GM12875 (cell line): ENCODE measurements at regions not wholly inside any gene's neighbourhood (a gene's known extent, or its start where the extent isn't known, plus 50 kb on each side); places are given as distances from the start of the nearest gene placed in this dataset.

ENCODE experiments used
- H3K4me3 ChIP-seq: one replicate; pipeline ENCODE4 v1.5.1; 2011; ENCODE audit warnings: low read depth, low read length, control low read depth
- CTCF ChIP-seq: IDR thresholded peaks from 2 replicates; pipeline ENCODE4 v1.5.1; 2011; ENCODE audit warnings: low read depth, mild to moderate bottlenecking, control low read depth, inconsistent platforms, low read length, moderate library complexity, borderline replicate concordance; ENCODE audit not compliant: insufficient read depth

GRCh38 chr13:91066745-91067144, 280.7 kb upstream of the MIR17HG start:
- TF ChIP-seq CTCF = no peak
- no peak overlapping the region for H3K4me3 ChIP-seq

GRCh38 chr13:91072486-91072885, 275.0 kb upstream of the MIR17HG start:
- H3K4me3 ChIP-seq = no peak overlapping the region
- no peak for TF ChIP-seq CTCF

DNA sequence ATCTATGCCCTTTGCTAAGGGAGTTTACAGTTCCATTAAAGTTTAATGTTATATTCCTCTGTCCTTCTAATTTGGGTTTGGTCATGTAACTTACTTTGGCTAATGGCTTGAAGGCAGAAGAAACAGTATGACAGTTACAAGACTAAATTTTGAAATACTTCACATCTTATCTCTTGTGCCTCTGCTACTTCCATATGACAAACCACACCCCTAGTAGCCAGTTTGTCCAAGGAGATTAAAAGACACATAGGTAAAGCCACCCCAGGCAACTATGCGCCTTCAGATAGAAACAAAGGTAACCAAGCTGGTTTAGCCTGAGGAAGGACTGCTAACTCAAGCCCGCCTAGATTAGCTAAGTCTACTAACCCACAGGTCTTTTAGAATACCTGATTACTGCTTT, 273.4 kb upstream of the MIR17HG start:
- H3K4me3 ChIP-seq = no peak overlapping the region
- no peak for TF ChIP-seq CTCF

GRCh38 chr13:91076830-91077229, 270.7 kb upstream of the MIR17HG start:
- H3K4me3 ChIP-seq = no peak overlapping the region
- no peak for TF ChIP-seq CTCF

DNA sequence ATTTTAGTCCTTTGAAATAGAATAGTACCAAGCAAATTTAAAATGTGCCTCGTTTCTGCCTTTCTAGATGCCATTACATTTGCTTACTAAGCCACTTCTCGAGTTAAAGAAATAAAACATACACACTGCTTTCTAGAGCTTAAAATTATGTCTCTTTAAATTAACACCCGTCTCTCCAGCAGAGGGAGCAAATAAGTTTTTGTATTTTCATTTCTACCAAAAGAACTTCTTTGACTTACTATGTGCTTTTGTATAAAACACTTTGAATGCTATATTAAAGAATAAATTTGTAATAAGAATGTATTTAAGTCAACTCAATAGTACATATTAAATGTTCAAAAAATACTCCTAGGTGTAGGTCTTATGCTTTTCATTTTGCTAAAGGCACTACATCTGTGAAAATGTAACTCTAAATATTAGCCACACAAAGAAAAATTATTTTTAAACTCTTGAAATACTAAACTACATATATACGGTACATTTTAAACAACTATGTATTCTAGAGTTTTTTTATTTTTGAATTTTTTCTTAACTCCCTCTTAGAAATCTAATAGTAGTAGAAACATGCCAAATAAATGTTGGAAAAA, 269.3 kb upstream of the MIR17HG start:
- TF ChIP-seq CTCF = 0 out of 2 replicates have a peak, but pooled peaks have one; percentile 16
- no peak overlapping the region for H3K4me3 ChIP-seq

DNA sequence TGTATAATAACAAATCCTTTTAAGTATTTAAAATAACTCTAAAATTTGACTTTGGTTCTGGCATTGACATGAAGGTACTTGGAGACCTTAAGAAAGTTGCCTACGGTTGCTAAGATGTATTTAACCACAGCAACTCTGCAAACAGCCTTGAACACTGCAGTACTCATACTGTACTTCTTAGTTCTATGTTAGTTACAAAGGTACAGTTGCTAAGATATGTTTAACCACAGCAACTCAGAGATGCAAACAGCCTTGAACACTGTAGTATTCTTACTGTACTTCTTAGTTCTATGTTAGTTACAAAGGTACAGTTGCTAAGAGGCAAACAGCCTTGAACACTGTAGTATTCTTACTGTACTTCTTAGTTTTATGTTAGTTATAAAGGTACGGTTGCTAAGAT, 268.3 kb upstream of the MIR17HG start:
- no peak for TF ChIP-seq CTCF
- H3K4me3 ChIP-seq = no peak overlapping the region

- TF ChIP-seq CTCF = no peak
- H3K4me3 ChIP-seq = no peak overlapping the region
These were observed 262.4 kb upstream of the MIR17HG start for GRCh38 chr13:91085127-91085526.
